ENCODE measurements at regions not wholly inside any gene's neighbourhood (a gene's known extent, or its start where the extent isn't known, plus 50 kb on each side); places are given as distances from the start of the nearest gene placed in this dataset.
A peak's percentile ranks its signal among the peaks of the same experiment; 100 is the strongest.

DNA sequence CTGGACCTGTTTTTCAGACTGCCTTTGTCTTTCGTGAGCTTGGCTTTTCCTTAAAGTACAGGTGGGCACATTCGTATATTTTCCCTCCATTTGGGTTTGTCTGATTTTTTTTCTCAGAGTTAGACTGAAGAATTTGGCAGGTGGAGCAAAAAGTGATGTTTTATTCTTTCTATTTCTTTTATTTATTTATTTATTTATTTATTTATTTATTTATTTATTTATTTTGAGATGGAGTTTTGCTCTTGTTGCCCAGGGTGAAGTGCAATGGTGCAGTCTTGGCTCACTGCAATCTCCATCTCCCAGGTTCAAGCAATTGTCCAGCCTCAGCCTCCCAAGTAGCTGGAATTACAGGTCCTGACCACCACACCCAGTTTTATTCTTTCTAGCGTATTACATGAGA lies 1805.1 kb upstream of the WWC1 start:
- no peak overlapping the region for H3K4me3 Mint-ChIP-seq
- H3K27ac Mint-ChIP-seq: no peak overlapping the region
- peaks cover 1 to 28% (median 10%) of the 10 kb centered on the region in 3 donors for H3K9me3 Mint-ChIP-seq
- H3K4me1 Mint-ChIP-seq: no peaks in the 10 kb centered on the region
- no peaks in the 10 kb centered on the region for H3K36me3 Mint-ChIP-seq
- no peaks in the 10 kb centered on the region for H3K27me3 Mint-ChIP-seq

GRCh38 chr5:166488560-166488959 lies 1802.9 kb upstream of the WWC1 start:
- no peaks in the 10 kb centered on the region for H3K4me1 Mint-ChIP-seq
- no peaks in the 10 kb centered on the region for H3K27me3 Mint-ChIP-seq
- no peak overlapping the region for H3K27ac Mint-ChIP-seq

GRCh38 chr5:166493040-166493439 lies 1798.4 kb upstream of the WWC1 start:
- Mint-ChIP-seq H3K27ac (no peak overlapping the region), H3K4me1 (no peaks in the 10 kb centered on the region), H3K9me3 (peaks cover 3 to 16% (median 6%) of the 10 kb centered on the region in 3 donors), H3K36me3 (no peaks in the 10 kb centered on the region), H3K4me3 (peak overlapping the region in 1 of 4 donors; percentile 3), H3K27me3 (no peaks in the 10 kb centered on the region)

More at GRCh38 chr5:166488560-166488959, 1802.9 kb upstream of the WWC1 start:
- Mint-ChIP-seq H3K36me3 (no peaks in the 10 kb centered on the region), H3K4me3 (peak overlapping the region in 1 of 4 donors; percentile 60), H3K9me3 (peaks cover 2 to 18% (median 6%) of the 10 kb centered on the region in 3 donors)

GRCh38 chr5:166493612-166494011 lies 1797.8 kb upstream of the WWC1 start:
- Mint-ChIP-seq H3K27ac (no peak overlapping the region), H3K27me3 (no peaks in the 10 kb centered on the region), H3K4me1 (no peaks in the 10 kb centered on the region), H3K9me3 (peaks cover 3 to 11% (median 4%) of the 10 kb centered on the region in 3 donors), H3K4me3 (no peak overlapping the region), H3K36me3 (no peaks in the 10 kb centered on the region)

- Mint-ChIP-seq H3K27ac (no peak overlapping the region), H3K4me3 (no peak overlapping the region), H3K4me1 (no peaks in the 10 kb centered on the region), H3K36me3 (no peaks in the 10 kb centered on the region), H3K27me3 (no peaks in the 10 kb centered on the region), H3K9me3 (peaks cover 3 to 7% (median 6%) of the 10 kb centered on the region in 3 donors)
These were observed 1793.8 kb upstream of the WWC1 start for GRCh38 chr5:166497496-166498104.

DNA sequence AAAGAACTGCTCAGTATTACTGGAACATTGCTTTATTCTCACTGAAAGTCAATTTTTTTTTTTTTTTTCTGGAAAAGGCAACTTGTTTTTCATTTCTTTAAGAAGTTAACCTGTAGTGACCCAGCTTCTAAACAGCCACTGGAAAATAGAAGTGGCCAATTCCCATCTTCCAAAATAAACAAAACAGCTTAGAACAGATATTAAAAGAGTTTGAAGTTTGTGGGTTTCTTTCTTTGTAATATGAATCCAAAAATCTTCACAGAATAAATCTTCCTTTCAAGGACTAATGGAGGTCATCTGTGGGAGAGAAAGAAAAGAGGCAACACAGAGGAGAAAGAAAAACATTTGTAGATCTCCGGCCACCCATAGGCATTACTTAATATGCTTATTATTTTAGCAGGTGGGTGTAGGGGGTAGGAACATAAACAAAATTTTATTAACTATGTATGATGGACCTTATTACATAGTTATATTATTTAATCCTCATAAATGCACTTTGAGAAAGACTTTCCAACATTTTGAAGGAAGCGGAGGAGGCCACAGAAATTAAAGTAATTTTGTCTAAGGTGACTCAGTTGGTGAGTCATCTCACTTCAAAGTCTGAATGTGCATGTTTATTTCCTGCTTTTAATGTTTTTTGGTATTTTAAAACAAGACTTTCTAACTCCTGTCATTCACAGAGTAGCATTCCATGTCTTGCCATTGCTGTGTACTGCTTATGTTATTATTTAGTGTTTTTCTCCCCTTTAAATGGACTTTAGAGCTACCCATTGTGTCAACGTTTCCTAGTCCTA lies 1791.8 kb upstream of the WWC1 start:
- Mint-ChIP-seq H3K27me3 (no peaks in the 10 kb centered on the region), H3K4me3 (no peak overlapping the region), H3K36me3 (no peaks in the 10 kb centered on the region), H3K27ac (no peak overlapping the region), H3K9me3 (peaks cover 0 to 8% (median 7%) of the 10 kb centered on the region in 3 donors), H3K4me1 (no peaks in the 10 kb centered on the region)

DNA sequence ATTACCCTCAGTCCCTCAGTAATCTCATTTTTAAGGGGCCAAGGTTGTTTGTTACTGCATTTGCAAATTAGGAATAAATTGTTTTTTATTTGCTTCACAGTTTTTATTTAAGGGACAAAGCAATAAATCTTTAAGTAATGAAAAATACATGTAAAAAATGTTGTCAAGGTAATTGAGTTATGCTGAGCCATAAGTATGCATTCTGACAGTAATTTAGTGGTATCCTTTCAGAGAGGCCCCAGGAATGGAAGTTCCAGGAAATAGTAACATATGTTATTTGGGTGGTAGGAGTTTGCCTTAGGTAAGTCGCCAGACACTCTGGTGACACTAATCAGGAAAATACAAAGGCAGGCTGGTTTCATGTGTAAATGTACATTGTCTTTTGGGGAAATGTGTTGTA lies 1787.9 kb upstream of the WWC1 start:
- Mint-ChIP-seq H3K27me3 (no peaks in the 10 kb centered on the region), H3K4me1 (no peaks in the 10 kb centered on the region), H3K36me3 (no peaks in the 10 kb centered on the region), H3K4me3 (no peak overlapping the region), H3K27ac (no peak overlapping the region), H3K9me3 (peaks cover 0 to 7% (median 4%) of the 10 kb centered on the region in 3 donors)

GRCh38 chr5:166505067-166505466 lies 1786.4 kb upstream of the WWC1 start:
- Mint-ChIP-seq H3K27me3 (no peaks in the 10 kb centered on the region), H3K36me3 (no peaks in the 10 kb centered on the region), H3K4me1 (no peaks in the 10 kb centered on the region), H3K4me3 (no peak overlapping the region), H3K9me3 (peaks cover 0 to 5% (median 4%) of the 10 kb centered on the region in 3 donors), H3K27ac (no peak overlapping the region)

DNA sequence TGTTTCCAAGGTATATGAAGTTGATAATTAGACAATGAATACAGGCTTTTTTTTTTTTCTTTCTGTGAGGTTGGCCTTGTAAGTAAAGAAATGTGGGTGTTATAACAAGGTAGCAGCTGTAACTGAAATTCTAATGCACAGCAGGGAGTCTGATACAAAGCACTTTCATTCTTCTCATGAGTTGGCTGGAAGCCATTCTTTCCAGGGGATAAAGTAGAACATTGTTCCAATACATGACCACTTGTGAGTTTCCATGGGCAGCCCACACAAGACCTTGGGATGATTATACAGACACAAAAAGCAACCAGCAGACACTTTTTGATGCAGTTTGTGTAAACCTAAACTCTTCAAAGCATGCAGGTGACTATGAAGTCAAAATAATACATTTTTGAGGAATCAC lies 1785.9 kb upstream of the WWC1 start:
- H3K9me3 Mint-ChIP-seq: peaks cover 3 to 5% (median 4%) of the 10 kb centered on the region in 3 donors
- no peaks in the 10 kb centered on the region for H3K4me1 Mint-ChIP-seq
- no peaks in the 10 kb centered on the region for H3K36me3 Mint-ChIP-seq
- H3K27ac Mint-ChIP-seq: peak overlapping the region in 1 of 3 donors; percentile 1
- H3K4me3 Mint-ChIP-seq: no peak overlapping the region
- no peaks in the 10 kb centered on the region for H3K27me3 Mint-ChIP-seq

DNA sequence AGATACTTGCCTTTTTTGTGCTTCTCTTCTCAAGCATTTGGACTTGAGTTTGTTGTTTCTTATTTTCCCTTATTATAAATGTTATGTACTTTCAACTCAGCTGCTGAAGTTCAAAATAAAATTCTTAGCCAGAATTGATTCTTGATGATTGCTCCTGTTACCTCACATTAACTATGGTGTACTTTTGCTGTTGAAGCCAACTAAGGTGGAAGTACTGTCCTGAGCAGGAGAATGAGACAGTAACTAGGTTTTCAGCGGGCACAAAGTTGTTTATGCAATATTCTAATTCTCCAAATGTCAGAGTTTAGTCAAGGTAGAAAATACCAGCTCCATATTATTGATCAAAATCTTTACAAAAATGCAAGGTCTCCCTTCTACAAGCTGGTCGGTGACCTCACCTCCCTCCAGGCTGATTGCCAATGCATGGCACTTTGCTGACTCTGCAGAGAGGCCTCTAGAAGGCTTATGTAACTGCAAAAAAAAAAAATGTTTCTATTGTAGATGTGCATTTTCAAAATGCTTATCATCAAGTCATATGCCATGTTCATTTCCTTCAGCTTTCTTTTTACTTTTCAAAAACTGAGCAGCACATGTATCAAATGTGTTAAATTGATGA lies 1783.5 kb upstream of the WWC1 start:
- Mint-ChIP-seq H3K36me3 (no peaks in the 10 kb centered on the region), H3K27me3 (no peaks in the 10 kb centered on the region), H3K4me1 (no peaks in the 10 kb centered on the region), H3K4me3 (no peak overlapping the region), H3K9me3 (peaks cover 3 to 4% (median 4%) of the 10 kb centered on the region in 3 donors), H3K27ac (no peak overlapping the region)

- H3K27ac Mint-ChIP-seq: no peak overlapping the region
- H3K4me3 Mint-ChIP-seq: no peak overlapping the region
- H3K9me3 Mint-ChIP-seq: peaks cover 3 to 5% (median 4%) of the 10 kb centered on the region in 3 donors
- no peaks in the 10 kb centered on the region for H3K27me3 Mint-ChIP-seq
- H3K4me1 Mint-ChIP-seq: no peaks in the 10 kb centered on the region
- H3K36me3 Mint-ChIP-seq: no peaks in the 10 kb centered on the region
These were observed 1782.4 kb upstream of the WWC1 start for GRCh38 chr5:166509085-166509484.

GRCh38 chr5:166517976-166518375 lies 1773.5 kb upstream of the WWC1 start:
- no peak overlapping the region for H3K27ac Mint-ChIP-seq
- no peaks in the 10 kb centered on the region for H3K36me3 Mint-ChIP-seq
- no peaks in the 10 kb centered on the region for H3K4me1 Mint-ChIP-seq
- H3K27me3 Mint-ChIP-seq: no peaks in the 10 kb centered on the region
- no peak overlapping the region for H3K4me3 Mint-ChIP-seq
- H3K9me3 Mint-ChIP-seq: peaks cover 3 to 4% (median 4%) of the 10 kb centered on the region in 3 donors

- H3K9me3 Mint-ChIP-seq: peaks cover 0 to 7% (median 4%) of the 10 kb centered on the region in 3 donors
- H3K4me1 Mint-ChIP-seq: no peaks in the 10 kb centered on the region
- no peaks in the 10 kb centered on the region for H3K27me3 Mint-ChIP-seq
- H3K36me3 Mint-ChIP-seq: no peaks in the 10 kb centered on the region
- no peak overlapping the region for H3K4me3 Mint-ChIP-seq
- no peak overlapping the region for H3K27ac Mint-ChIP-seq
These were observed 1768.2 kb upstream of the WWC1 start for GRCh38 chr5:166523206-166523605.

DNA sequence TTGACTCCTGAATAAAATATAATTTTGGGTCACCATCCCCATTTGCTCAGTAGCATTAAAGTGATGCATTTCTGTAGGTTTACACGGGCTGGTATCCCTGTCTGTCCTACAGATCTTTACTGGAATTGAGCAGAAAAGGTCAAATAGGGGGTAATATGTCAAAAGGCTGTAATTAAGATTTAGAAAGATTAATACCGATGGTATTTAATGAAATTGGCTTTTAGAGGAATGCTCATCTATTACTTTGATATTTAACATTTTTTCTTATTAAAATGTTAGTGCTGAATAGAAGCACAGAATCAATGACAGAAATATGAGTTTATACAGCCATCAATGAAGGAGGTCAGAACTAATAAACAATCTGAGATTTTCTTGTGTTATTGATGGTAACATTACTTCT lies 1762.2 kb upstream of the WWC1 start:
- Mint-ChIP-seq H3K27ac (no peak overlapping the region), H3K4me1 (no peaks in the 10 kb centered on the region), H3K27me3 (no peaks in the 10 kb centered on the region), H3K9me3 (peaks cover 0 to 6% (median 3%) of the 10 kb centered on the region in 3 donors), H3K36me3 (no peaks in the 10 kb centered on the region), H3K4me3 (no peak overlapping the region)

DNA sequence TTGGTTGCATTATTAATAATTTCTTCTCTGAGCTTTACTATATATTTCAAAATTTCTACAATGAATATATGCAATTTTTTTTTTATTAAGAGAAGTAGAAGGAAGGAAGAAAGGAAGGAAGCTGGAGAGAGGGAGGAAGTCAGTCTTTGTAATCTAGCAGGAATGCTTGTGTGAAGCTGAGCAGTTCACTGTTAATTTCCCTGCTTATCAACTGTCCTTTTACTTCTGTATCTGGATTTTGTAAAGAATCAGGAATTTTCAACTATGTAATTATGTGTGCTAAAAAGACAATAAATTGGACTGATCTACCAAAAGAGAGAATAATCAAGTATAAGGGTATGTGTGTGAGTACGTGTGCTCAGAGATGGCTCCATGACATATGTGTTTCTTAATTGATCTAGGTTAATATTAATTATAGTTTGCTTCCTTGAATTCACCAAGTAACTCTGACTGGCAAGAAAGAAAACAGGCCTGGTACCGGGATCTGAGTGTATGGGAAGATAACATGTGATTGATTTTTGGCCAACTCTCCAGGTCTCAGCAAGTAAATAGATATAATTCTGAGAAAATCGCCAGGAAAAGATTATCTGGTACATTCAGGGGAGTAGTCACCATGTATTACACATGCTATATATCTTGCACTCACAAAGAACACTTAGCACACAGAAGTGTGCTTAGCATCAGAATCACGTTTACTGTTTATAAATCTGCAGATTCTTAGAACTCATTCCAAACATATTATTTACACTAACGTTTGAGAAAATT lies 1758.8 kb upstream of the WWC1 start:
- no peaks in the 10 kb centered on the region for H3K27me3 Mint-ChIP-seq
- no peaks in the 10 kb centered on the region for H3K36me3 Mint-ChIP-seq
- H3K4me1 Mint-ChIP-seq: no peaks in the 10 kb centered on the region
- no peak overlapping the region for H3K4me3 Mint-ChIP-seq
- no peak overlapping the region for H3K27ac Mint-ChIP-seq
- peaks cover 0 to 3% (median 3%) of the 10 kb centered on the region in 3 donors for H3K9me3 Mint-ChIP-seq

All from IgD-negative memory B cell (primary cell).